Globus pallidus (tissue), 1 donor: ENCODE measurements at regions not wholly inside any gene's neighbourhood (a gene's known extent, or its start where the extent isn't known, plus 50 kb on each side); places are given as distances from the start of the nearest gene placed in this dataset.

Experiments
- DNase-seq: peaks from one replicate; pipeline ENCODE4 v3.0.0-alpha.2; 2015; ENCODE audit warnings: low spot score

DNA sequence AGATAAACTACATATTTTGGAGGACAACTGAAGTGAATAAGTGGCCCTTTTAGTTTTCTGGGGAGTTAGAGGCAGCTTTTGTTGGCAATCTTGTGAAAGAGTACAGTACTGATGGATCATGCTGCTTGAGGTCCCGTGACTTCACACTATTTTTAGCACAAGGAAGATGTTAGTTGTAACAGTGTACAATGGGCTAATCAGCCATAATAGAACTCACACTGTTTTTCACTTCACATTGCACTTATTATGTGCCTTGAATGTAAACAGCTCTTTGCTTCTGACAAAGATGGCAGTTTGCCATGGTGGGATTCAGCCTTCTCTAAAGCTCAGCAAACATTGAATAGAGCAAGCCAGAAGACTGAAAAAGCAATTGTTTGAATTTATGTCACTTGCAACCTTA lies 176.7 kb upstream of the ZNF608 start:
- peak; percentile 97 for DNase-seq

DNA sequence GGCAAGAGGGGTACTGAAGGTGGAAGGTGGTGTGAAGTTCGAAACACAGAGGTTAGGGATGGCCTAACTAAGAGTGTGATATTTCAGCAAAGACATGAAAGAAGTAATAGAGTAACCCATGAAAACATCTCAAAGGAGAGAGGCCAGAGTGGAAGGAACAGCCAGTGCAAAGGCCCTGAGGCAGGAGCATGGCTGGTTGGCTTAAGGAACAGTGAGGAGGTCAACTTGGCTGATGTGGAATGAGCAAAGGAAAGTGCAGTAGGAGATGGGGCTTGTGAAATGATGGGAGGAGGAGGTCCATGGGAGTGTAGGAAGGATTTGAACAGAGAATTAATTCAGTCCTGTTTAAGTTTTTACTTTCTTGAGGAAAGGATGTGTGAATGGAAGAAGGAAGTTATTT lies 178.3 kb upstream of the ZNF608 start:
- no peak for DNase-seq

DNA sequence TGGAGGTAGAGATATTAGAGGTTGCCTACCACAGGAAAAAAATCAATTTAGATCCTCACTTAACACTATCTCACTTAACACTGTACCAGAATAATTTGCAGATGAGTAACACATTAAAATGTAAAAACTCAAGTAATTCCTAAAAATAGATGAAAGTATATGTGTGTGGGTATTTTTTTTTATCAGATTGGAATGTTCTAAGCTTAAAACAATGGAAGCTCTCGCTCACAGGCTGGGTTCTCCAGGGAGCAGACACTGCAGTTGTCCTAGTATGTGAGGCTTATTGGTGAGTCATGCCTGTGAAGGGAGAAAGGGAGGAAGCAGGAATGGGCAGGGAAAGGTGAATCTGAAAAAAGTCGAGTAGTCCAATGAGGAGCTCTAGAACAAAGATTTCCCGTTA lies 181.3 kb upstream of the ZNF608 start:
- no peak for DNase-seq

DNA sequence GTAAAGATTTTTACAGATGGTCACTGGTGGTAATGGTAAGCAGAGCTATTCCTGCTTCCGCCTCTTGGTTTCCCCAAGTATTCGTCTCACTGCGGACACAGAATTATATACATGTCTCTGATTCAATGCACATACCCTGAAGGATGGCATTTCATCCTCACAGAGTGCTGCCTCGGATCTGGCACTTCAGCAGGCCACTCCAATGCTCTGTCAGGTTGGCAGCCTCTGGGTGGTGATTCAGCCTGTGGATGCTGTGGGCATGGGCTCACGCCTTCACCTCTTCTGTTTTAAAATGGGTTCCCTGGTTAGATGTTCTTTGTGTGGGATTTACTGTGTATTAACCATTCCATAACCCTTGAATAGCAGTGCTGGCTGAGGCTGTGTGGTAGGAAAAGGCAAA lies 182.6 kb upstream of the ZNF608 start:
- no peak for DNase-seq

DNA sequence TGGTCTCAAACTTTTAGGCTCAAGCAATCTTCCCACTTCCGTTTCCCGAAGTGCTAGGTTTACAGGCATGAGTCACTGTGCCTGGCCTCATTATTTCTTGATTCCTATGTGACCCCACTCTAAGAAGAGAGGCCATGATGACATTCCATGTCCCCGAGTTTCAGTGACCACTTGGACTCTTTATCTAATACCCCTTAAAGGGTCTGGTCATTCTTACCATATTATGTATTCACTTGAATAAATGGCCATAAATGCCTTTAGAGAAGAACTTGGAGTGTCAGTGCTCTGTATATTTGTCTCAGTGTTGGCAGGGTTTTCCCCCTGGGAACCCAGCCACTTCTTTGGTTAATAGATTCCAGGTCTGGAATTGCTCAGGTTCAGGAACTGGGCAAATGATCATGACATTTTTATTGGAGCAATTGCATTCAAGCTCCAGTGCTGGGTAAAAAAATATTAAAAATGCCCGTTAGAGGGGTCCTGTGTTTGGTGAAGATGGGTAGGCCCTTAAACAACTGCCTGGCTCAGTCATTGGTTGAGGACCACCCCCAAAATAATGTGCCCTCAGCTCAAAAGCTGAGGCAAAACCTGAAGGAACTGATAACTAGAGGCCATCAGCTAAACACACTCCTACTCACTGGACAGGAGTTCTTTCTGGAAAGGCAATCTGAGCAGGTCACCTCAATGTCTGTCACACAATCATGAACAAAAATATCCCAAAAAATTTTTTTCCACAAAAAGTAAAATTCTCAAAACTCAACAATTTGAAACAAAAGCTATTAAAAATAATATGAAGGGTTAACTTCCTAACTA lies 186.6 kb upstream of the ZNF608 start:
- DNase-seq = peak; percentile 37

DNA sequence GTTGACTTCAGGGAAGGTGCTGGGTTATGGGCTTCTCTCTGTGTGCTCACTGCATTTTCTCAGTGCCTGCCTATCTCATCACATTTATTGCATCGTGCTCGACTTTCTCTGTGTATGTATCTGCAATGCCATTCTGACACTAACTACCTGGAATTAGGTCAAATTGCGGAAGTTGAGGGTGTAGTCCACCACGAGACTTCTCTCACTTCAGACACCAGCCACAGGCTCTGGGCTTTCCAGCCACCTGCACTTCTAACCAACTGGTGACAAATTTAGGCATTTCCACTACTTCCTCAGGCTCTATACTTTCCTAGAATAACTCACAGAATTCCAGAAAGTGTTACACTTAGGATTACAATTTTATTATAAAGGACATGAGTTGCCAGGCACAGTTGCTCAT lies 188.6 kb upstream of the ZNF608 start:
- DNase-seq = no peak

DNA sequence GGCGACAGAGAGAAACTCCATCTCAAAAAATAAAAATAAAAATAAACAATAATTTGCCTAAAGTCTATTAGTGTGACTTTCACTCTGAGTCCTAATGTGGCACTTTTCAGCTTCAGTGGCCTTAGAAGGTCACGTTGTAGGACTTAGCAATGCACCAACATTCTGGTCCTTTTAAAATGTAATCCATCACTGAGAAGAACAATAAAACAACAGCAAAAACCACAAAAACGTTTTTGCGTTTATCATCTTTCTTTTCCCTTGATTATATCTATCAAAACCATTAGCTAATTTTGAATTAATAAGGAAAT lies 190.1 kb upstream of the ZNF608 start:
- no peak for DNase-seq

DNA sequence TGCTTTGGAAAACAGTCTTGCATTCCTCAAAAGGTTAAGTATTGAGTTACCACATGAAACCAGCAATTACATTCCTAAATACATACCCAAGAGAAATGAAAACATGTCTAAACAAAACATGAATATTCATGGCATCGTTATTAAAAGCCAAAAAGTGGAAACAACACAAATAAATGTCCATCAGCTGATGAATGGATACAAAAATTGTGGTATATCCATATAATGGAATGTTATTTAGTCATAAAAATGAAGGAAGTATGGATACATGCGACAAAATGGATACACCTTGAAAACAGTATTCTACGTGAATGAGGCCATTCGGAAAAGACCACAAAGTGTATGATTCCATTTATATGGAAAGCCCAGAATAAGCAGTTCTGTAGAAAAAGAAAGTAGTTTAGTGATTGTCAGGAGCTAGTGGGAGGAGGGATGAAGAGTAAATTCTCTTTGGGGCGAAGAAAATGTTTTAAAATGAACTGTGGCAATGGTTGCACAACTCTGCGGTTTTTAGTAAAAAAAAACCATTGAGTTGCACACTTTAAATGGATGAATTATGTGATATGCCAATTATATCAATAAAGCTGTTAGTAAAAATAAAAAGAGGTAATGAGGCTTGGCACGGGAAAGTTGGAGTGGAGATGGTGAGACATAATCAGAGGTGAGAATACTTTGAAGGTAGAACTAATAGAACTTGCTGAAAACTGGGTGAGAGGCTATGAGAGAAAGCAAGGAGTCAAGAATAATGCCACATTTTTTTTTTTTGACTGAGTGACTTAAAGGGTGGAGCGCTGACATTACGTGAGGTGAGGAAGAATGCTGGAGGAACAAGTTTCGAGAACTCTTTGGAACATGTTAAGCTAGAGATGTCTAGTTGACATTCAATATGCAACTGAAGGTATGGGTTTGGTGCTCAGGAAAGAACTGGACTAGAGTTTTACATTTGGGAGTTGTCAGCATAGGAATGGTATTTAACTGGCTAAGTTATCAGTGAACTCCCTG lies 194.9 kb upstream of the ZNF608 start:
- no peak for DNase-seq

DNA sequence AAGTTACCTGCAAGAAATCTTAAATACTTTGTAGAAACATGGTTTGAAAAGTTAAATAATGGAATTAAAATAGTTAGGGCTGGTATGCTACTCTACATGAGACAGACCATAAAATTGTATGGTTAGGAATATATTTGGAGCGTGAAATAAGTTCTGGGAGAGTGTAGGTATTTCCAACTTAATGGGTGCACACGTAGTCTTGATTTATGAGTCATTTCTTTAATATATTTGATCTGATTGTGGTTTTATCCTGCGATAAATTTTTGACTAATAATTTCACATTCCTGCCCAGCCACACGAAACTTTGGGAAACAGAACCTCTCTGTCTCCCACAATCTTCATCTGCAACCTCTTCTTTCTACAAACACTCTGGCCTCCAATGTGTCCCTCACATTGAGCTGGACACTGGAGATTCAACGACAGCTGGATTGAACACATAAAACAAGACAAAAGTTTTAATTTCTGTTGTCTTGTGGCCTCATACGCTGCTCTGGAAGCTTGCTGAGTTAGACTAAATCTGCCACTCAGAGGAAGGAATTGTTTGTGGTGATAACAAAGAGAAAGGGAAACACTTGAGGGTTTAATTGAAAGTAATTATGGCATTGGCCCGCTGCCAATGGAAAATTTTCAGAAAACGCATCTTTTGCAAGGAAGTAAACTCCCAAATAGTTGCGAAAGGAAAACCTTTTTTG lies 201.8 kb upstream of the ZNF608 start:
- no peak for DNase-seq

DNA sequence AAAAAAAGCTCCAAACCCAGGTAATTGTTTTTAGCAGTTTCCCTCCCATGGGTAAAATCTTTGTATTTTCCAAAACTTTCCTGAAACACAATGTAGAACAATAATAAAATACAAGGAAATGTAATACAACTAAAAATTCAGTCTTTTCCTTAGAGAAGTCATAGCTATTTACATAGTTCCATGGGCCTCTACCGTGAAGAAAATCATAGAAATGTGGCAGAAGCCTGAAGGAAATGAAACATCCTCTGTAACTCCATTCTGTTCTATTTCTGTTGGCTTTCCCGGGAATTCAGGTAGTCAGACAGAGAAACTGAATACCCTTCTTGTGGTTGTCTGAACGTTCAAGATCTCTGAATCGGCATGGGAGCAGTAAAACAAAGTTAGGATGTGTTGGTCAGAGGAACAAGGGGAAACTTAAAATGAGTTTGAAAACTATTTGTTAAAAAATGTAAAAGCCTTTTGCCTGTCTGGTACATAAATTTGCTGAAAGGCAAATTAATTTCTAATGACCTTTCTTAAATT lies 202.4 kb upstream of the ZNF608 start:
- no peak for DNase-seq

DNA sequence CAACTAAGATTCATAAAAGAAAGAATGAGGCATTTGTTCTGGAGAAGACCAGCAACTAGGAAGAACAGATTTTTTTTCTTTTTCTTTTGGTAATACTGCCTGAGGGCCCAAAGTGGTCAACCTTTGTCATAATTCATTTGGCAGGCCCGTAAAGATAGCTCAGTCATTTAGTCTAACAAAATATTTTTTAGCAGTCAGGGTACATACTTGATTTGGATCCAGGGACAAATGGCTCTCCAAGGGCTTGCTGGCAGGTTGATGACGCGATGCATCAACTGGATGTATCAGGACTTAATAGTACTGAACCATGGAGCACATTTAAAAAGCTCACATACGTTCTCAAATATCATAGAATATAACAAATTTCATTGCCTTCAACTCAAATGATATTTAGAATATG lies 203.4 kb upstream of the ZNF608 start:
- no peak for DNase-seq

DNA sequence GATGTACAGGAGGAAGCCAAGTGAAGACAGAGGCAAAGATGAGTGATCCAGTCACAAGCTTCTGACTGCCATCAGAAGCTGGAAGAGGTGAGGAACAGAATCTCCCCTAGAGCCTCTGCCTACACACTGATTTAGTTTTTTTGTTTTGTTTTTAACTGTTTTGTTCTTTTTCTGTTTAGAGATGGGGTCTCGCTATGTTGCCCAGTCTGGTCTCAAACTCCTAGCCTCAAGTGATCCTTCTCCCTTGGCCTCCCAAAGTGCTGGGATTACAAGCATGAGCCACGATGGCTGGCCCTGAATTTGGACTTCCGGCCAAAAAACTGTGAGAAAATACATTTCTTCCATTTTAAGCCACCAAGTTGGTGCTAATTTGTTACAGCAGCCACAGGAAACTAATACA lies 204.7 kb upstream of the ZNF608 start:
- no peak for DNase-seq

DNA sequence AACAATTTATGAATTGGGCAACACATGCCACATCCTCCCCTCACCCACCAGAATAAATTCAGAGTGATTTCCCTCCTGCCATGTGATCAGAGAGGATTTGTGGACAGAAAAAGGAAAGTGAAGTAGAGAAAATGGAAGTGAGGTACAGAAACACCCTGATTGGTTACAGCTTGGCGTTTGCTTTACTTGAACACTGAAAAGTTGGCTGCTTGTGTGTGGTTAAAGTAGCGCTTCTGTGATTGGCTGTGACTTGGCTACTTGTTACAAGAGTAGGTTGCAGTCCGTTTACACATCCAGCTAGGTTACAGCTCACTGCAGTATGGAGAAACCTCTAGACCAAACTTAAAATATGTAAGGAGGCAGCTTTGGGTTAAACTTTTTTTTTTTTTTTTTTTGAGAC lies 205.2 kb upstream of the ZNF608 start:
- DNase-seq = no peak

DNA sequence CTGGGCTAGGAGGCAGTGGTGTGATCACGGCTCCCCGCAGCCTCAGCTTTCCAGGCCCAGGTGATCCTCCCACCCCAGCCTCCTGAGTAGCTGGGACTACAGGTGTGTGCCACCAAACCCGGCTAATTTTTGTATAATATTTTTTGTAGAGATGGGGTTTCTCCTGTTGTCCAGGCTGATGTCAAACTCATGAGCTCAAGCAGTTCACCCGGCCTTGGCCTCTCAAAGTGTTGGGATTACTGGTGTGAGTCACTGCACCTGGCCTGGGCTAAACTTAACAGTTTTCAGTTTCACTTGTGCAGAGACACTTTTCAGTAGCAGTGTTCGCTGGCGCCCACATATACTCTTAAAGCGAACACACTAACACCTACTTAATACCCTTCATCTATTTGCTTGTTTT lies 205.6 kb upstream of the ZNF608 start:
- no peak for DNase-seq

DNA sequence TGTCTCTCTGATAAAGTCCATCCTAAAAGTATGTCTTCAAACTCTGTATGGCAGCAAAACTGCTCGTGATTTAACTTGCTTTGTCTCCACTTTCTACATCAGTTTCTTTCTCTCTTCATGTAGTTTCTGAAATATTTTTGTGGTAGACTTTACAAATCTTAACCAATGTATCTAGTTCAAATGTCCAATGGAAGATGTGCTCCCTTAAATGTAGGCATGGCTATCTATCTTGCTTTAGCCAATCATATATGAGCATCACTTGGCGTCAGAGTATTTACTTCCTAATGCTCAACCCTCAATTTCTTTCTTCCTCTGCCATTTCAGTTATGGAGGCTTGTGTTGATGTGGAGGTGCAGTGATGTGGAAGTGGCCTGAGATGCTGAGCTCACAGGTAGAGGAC lies 206.1 kb upstream of the ZNF608 start:
- no peak for DNase-seq

DNA sequence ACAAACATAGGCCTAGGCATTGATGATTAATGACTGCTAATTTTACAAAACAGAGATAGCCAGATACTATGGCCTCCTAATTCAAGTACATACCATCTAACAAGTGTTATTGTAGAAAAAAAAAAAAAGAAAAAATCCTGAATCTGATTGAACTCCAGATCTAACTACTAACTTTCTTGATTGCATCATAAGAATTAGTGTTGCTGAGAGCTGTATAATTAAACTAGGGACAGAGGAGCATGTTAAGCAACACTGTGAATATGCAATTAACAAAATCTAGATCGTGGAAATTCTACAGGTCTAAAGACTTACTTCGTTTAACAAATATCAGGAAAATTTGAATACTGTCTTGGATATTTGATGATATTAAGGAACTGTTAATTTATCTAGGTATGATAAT lies 208.3 kb upstream of the ZNF608 start:
- DNase-seq = no peak

DNA sequence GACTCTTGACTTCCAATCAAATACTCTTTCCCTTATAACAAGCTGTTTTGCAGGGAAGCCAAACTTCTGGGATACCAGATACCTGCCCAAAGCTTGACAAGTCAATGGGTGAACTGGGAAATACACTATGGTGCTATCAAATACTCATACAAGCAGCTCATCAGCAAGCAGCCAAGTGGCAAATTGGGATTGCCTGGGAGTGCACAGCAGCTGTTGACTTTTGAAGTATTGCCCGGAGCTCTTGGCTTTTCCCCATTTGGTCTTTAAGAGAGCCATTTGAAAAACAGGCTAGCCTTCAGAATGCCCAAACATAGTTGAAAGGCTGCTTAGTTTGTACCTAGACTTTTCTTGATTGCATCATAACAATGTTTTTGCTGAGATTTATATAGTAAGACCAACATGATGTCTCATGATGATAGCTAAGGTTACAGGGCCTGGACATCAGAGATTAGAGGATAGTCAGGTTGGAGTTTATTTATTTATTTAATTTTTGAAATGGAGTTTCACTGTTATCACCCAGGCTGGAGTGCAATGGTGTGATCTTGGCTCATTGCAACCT lies 210.1 kb upstream of the ZNF608 start:
- DNase-seq = peak; percentile 61

DNA sequence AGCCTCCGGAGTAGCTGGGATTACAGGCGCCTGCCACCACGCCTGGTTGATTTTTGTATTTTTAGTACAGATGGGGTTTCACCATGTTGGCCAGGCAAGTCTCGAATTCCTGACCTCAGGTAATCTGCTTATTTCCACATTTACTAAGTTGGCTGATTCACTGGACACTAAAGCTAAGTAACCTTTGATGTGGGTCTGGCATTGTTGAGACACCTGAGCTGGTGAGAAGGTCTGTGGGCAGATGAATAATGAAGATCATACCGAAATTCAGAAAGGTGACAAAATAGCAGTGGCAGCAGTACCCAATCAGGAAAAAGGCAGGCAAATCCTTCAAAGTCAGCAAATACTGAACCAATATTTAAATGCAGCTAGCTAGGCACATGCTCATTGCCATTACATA lies 210.6 kb upstream of the ZNF608 start:
- DNase-seq = no peak

DNA sequence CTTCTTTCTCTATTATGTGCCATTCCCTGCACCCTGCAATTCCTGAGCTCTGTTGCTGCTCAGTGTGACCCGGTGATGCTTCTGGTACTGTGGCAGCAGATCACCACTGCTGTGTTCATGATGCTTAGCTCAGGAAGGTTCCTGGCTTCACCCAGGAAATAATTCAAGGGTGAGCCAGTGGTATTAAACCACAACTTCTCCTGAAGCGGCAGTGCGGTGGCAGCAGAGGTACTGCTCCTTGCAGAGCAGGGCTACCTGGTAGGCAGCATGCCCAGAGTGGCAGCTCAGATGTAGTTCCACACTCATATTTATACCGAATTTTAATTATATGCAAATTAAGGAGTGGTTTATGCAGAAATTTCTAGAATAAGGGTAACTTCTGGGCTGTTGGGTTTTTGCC lies 213.8 kb upstream of the ZNF608 start:
- DNase-seq = no peak

DNA sequence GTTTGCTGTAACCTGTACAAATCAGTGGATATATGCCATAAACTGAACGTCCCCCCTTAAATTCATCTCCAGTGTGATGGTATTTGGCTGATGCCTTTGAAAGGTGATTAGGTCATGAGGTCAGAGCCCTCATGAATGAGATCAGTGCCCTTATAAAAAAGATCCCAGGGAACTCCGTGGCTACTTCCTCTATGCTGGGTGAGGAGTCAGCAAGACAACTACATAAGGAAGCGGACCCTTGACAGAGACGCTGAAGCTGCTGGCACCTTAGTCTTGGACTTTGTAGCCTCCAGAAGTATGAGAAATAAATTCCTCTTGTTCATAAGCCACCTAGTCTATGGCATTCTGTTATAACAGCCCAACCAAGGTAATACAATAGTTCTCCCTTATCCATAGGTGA lies 215.1 kb upstream of the ZNF608 start:
- DNase-seq = no peak

DNA sequence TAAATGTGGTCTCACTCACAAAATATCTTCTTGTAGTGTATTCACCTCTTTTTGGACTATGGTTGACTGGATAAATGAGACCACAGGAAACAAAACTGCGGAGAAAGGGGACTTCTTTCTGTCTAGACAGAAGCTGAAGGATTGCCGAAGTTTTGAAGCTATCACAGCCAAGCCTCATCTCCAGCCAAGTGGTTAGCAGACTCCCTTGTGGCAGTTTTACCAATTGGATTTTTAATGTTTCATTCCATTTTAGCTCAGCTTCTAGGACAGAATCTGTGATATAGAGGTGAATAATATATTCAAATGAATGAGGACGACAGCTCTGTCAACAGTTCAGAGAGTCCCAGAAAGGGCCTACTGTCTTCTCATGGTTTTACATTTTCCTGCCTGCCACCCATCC lies 215.7 kb upstream of the ZNF608 start:
- no peak for DNase-seq

DNA sequence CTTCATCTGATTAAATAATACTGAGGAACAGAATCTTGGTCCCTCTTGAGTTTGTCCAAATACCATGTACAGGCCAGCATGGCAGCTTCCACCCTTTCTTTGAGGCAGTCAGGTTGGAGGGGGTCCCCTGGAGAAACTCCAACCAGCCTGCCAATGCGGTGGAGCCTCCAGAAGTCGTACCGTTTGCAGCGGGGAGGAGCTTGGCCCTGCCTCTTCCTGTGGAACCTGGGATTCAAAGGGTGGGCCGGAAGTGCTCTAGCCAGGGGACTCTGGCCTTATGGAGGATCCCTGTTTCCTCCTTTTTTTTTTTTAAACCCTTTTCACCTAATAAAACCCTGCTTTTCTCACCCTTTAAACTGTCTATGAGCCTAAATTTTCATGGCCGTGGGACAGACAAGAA lies 216.3 kb upstream of the ZNF608 start:
- DNase-seq = no peak
